ENCODE measurements at regions not wholly inside any gene's neighbourhood (a gene's known extent, or its start where the extent isn't known, plus 50 kb on each side); places are given as distances from the start of the nearest gene placed in this dataset.

DNA sequence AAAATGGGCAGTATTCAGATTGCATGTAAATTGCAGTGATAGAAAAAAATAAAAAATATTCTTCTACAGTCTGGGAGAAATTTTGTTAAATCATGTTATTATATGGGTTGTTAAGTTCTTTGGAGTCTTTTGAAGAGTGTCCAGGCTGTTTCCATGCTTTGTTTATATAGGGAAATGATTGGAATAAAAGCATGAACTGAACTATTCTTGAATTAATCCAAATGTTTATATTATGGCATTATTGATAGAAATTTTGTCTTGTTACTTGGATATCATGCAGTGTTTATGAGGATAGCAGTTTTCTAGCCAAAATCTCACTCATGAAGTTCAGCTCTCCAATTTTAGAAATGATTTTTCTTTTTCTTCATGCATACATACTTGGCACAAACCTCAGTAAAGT is 108.2 kb upstream of the NAV3 start:
- DNase-seq: no peak

DNA sequence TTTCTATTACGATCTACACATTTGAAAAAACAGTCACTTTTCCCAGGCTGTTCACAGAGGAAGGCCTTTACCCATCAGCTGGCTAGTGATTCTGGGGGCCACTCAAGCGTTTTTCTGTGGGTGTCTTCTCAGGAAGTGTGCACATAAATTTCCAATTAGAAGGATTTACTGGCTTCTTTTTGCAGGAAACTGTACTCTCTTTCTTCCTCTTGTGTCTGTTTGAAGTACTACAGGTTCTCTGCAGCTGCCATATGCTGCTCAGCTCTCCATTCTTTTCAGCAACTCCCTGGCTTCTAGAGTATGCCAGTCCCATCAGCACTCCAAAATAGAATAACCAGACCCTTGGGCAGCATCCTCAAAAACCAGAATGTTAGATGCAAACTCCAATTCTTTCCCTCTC is 110.4 kb upstream of the NAV3 start:
- DNase-seq: no peak

DNA sequence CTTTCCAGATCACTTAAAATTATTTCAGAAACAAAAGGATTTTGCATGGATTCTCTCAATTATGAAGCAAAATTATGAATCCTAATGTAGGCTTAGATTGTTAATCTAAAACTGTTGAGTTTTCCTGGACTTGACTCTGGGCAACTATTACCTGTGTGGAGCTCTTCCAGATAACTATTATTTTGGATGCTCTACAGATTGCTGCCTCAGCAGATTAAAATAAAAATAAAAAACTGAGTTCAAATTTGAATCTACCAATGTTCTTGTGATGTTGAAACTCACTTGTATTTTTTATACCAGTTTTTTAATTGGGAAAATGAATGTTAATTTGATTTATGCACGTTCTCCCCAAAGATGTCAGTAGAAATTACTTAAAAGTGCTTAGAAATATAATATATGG is 120.5 kb upstream of the NAV3 start:
- DNase-seq: no peak

DNA sequence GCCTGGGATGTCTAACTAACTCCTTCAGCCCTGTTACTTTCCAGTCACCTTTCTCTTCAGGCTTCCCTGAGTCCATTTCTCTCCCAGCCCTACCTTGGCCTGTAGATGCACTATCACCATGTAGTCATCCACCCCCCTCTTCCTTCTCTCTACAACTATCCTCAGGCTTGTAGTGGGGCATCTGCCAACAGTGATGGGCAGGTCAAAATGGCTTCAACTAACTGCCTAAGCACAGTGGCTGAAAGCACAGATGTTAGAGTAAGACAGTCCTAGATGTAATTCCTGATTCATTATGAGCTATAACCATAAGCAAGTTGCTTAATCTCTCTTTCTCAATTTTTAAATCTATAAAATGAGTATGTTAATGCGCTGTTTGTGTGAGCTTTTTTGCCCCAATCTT is 133.6 kb upstream of the NAV3 start:
- DNase-seq: no peak

DNA sequence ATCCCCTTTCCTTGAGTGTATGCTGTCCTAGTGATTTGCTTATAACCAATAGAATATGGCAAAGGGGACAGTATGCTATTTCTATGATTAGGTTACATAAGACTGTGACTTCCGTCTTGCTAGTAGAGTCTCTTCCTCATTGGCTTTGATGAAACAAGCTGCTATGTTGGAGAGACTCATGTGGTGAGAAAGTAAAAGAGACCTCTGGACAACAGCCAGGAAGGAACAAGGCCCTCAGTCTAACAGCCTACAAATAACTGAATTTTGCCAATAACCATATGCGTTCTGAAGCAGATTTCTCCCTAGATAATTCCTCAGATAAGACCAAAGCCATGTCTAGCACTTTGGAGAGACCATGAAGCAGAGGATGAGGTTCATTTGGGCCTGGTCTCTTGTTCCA is 134.5 kb upstream of the NAV3 start:
- DNase-seq: no peak

DNA sequence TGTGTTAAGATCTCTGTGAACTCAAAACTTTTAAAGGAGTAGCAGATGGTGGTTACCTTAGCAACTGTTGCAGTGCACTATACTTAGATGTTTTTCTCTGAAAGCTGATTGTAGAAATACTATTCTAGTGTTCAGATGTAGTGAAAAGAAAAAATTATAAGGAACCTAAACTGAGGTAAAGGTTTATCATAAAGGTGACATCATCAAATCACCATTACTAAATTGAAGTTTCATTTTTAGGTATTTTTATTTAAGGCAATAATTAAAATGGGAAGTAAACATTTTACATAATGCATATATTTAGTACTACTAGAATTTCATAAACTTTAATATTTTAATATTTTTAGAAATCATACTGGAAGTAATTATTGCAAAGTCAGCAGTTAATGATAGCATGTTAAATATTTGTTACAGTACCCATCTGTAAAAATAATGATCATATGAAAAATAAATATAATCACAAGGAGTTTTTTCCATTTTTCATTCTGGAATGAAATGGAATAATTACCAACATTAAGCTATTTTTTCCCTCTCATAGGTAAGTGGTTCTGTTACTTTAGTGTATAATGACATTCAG is 141.1 kb upstream of the NAV3 start:
- no peak for DNase-seq

DNA sequence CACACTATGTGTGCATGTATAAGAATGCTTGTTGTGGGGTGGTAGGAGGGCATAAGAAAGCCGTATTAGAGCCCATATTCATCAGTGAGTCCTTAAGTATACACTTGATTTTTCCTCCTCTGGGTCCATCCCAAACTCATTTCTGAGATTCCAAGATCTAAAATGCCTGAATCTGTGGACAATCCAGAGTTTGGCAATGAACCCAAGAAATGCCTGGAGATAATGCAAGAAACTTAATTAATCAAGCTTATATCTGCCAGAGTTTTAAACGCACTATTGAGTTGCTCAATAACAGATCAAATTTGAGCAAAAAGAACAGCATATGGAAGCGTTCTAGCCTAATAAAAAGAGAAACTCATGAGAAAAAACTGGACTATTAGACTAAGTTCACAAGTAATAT is 143.4 kb upstream of the NAV3 start:
- no peak for DNase-seq

DNA sequence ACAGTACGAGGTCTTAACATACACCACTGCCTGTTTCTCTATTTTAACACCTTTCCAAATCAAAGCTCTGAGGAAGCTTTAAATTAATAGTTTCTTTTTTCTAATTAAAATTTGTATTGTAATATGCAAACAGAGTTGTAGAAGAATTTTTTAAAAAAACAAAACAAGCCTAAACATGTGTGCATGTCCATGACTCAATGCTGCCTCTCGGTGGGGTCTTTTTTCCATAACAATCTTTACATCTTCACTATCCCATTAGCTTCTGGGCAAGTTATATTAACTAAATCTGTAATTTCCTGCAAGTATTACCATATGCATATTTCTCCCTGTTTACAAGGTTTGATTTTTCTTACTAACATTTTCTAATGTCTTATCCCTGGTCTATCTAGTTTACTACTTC is 143.9 kb upstream of the NAV3 start:
- no peak for DNase-seq

DNA sequence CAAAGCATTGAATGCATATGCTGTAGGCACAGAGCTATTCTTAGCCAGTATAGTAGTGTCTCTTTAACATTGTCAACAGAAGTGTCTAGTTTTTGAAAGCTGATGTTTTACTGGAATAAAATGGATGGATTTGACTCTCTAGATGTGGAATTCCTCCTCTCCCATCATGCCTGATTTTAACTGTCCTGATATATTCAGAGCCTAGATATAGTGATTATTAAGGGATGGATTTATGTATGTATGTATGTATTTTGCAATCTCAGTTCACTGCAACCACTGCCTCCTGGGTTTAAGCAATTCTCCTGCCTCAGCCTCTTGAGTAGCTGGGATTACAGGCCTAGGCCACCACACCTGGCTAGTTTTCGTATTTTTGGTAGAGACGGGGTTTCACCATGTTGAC is 144.8 kb upstream of the NAV3 start:
- DNase-seq: no peak

DNA sequence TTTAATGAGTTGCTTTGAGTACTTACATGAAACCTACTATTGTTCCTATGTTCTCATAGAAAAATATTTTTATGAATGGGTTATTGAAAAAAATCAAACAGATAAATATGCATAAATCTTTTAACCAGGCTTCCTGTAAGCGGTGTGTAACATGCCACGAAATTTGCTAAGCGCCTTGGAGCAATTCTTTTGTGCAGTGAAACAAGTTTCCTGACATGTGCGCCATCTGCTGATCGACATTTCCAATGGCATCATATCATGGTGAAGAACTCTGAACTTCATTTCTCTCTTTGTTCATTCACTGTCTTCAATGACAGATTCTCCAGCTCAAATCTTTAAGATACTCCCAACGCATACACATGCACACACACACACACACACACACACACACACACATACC is 145.6 kb upstream of the NAV3 start:
- peak; percentile 16 to 69 for DNase-seq

DNA sequence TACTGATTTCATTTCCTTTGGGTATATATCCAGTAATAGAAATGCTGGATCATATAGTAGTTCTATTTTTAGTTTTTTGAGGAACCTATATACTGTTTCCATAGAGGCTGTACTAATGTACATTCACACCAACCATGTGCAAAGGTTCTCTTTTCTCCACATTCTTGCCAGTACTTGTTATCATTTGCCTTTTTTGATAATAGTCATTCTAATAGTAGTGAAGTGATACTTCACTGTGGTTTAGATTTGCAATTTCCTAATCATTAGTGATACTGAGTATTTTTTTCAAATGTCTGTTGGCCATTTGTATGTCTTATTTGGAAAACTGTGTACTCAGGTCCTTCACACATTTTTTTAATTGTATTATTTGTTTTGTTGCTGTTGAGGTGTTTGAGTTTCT is 148.2 kb upstream of the NAV3 start:
- no peak for DNase-seq

DNA sequence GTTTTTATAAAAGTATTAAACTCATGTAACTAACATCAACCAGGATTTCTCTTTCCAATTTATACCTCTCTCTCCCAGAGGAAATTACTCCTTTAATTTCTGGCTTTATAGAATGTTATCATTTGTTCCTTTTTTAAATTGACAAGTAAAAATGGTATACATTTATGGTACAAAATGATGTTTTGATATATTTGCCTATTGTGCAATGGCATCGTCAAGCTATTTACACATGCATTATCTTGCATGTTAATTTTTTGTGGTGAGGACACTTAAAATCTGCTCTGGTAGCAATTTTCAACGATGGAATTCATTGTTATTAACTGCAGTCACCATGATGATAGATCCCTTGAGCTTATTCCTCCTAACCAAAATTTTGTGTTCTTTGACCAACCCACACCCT is 149.0 kb upstream of the NAV3 start:
- DNase-seq: no peak

DNA sequence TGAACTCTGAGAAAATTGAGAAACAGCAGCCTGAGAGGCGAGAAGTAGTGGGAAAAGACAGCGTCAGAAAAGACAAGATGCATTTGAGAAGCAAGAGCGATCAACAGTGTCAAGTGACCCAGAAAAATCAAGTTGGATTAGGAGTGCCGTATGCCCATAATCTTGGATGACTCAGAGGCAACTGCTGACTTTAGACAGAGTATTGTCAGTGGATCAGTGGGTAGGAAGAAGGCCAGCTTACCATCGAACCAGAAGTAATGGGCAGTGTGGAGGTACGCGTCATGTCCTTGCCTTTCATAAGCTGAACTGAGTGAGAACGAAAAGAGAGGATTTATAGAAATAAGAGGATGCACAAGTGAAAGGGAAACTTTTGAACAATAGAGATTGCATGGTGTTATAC is 151.0 kb upstream of the NAV3 start:
- DNase-seq: no peak

DNA sequence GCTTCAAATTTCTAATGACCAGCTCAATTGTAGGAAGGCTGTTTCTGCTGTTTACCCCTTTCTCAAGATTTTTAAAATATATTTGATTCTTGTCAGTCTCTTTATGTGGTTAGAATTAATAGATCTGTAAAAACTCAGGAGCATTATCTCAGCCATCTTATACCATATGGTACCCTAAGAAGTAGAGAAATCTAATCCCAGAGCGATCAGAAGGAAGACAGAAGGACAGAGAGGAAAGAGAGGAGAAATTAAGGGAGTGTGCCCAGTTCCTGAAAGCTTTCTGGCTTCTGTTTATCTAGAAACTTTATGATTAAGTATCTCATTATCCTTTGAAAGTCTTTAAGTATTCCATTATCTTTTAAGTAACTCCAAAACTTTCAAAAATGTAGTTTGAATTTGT is 152.1 kb upstream of the NAV3 start:
- no peak for DNase-seq

DNA sequence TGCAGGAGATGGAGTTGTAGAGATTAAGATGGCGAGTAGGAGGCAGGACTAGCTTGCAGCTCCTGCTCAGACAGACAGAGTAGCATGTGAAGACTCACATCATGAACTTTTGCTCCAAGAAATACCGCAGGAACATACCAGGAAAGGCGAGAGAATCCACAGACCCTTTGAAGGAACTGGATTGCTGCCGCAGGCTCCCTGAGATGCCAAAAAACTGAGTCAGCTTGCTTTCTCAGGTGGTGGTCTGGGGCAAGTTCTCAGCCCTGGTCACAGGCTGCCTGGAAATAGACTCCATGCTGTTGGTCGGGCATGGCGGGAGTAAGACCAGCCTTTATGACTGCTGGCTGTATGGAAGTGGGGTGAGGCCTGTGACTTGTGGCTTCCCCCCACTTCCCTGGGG is 163.6 kb upstream of the NAV3 start:
- DNase-seq: no peak

DNA sequence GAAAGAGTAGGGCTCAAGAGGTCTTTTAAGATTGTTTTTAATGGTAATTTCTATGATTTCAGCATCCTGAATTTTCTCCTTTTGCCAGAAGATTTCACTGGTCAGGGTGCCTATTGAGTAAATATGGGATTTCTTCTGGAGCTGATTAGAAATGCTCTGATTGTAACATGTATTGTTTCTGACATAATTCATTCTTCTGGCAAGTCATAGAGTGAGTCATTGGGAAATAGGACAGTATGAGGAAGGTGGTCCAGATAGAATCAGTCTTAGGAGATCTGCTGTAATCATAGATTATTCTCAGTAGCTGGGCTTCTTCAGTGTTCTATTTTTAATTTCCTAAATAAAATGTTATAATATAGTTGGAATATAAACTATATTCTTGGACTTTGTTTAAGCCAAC is 182.0 kb upstream of the NAV3 start:
- no peak for DNase-seq

DNA sequence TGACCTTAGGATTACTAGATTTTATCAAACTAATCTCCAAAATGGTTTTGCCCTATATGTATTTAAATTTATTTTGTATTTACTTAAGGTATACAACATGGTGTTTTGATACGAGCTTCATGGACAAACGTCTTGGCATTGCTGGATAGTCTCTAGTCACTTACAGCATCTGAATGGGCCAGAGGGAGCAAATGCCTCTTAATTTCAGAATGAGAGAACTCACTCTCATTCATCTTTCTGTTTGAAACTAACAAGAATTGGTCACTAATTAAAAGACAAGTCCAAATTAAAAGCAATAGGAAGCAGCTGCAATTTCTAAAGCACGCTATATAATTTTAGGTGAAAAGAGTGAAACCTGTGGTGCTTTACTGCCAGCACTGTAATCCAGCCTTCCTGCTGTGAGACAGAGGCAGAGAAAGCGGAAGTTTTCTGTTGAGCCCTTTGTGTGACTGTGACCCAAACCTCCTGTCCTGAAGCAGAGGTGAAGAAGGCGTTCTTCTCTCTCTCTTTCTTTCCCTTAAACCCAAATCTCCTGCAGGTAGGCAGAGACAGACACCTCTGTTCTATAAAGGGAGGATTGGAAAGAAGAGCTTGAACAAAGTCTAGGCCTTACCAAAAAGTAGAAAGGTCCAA is 184.6 kb upstream of the NAV3 start:
- DNase-seq: no peak

DNA sequence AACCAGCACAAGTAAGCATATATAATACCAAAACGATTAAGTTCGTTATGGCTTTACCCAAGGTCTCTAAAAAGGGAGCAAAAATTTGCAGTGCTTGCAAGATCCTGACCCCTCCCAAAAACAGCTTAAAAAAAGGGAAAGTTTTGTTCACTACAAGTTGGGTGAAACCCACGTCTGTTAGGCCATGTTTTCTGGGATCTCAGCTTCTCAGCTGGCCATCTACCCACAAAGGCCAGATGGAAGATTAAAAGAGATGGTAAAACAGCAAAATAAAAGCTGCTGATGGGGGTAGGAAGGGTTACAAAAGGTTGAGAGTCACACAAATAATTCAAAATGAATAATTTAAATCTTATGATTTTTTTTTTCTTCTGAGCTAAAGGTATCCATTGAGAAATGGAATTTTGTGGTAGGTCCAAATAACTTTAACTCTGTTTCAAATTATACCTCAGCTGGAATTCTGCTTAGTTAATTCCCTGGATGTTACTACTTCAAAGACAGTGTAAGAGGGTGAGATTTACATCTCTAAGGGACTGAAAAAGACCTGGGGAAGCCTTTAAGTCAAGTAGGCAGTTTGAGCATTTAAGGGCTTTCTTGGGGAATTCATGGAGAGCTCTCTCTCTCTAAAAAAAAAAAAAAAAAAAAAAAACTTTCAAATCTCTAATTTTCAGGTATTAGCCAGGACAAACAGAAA is 185.6 kb upstream of the NAV3 start:
- DNase-seq: no peak

DNA sequence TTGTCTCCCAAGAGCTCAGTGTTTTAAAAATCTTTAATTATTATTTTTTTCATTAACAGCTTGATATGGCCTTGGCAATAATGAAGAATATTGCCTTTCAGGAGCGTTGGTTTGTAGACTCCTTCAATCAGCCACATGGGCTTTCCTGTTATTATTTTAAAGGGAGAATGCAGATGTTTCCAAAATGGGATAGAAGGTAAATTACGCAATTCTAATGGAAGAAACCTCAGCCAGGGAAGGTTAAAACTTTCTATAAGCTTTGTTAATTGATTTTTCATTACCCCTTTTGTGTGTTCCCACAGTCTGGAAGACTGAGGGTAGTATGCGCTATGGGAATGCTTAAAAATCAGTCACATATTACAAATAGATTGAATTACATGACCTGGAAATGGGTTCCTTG is 188.4 kb upstream of the NAV3 start:
- no peak for DNase-seq

DNA sequence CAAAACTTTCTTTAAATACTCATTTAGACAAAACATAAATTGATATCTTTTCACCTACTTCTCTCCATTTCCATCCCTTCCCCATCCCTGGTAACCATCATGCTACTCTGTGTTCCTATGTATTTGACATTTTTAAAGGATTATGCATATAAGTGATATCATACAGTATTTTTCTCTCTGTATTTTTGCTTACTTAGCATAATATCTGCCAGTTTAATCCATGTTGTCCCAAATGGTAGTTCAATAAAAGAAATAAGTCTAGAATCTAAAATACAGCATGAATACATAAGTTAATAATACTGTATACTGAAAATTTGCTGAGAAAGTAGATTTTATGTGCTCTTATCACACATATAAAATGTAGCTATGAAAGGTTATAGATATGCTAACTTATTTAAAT is 190.3 kb upstream of the NAV3 start:
- no peak for DNase-seq

DNA sequence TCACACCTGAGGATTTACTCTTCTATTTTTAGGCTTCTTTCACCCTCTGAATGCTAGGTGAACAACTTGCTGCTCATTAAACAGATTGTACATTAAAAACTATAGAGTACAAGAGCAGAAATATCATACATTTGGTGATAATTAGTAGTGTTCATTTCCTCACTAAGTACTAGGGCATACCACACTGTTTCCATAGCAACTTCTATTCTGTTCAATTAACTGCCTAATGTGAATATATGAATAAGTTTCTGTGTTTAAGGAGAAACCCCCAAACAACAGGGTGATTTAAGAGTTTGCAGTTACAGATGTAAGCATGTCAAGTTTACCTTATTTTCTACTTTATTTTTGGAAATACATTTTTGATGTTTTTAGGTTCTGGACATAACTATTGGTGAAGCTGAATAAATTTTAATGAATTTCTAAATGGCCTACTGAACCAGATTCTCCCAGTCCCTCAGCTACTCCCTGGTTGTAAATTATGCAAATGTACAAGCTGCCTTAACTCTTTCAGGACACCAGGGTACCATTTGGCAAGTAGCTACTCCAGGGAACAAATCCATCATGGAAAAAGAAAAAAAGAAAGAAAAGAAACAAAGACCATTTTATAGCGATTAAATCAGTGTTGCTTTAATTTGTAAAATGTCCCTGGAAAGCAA is 199.8 kb upstream of the NAV3 start:
- no peak for DNase-seq

DNA sequence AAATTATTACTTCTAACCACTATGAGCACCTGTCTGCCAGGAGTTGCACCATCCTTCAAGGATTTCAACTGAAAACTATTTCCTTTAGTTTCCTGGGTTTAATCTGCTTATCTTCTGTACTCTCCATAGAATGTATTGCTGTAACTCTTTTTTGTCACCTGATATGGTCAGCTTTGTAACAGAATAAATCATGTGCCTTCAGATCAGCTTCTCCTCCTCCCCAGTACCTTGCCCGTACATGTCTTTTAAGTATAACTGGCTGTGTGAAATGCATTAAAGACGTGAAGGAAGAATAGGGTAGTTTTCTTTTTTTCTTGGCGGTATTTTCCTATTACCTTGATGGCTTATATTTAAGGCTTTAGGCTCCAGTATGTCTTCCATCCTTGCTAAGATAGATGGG is 200.3 kb upstream of the NAV3 start:
- DNase-seq: no peak

DNA sequence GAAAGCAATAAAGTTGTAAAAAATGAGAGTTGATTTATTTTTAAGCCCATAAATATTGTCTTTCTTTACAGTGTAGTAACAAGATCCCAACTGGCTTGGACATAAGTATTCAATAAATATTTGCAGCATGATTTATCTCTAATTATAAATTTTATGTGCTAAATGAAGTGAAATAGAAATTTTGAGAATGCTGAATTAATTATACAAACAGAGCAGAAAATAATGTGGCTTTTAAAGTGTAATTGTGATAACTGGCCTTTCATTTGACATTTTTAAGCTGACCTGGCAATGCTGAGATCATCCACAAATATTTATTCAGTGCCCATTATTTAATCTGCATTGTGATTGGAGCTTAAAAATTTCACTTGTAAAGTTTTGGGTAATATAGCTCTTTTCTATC is 201.6 kb upstream of the NAV3 start:
- DNase-seq: no peak

DNA sequence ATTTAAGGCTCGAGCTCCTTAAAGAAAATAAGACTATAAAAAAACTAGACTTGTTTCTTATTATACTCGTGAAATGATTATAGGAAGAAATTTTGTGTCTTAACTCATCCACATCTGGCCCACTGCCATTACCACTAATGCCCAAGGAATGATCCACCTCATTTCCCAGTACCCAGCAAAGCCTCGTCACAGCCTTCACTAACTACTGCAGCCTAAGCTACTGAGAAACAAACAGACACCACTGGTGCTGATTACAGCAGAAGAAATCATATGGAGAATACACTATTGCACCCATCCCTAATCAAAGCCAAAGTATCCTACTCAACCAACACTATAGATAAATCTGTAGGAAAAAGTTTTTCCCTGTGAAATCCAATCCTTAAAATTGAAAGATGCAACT is 205.3 kb upstream of the NAV3 start:
- no peak for DNase-seq

Measured in hippocampal formation (tissue), 2 donors.